Activated CD4-positive, alpha-beta T cell treated with anti-CD3 and anti-CD28 coated beads, Interleukin-2, amount 50 U/mL, for 1 hour (primary cell): ENCODE measurements at regions not wholly inside any gene's neighbourhood (a gene's known extent, or its start where the extent isn't known, plus 50 kb on each side); places are given as distances from the start of the nearest gene placed in this dataset.

Source experiments
- DNase-seq: peaks from one replicate; pipeline ENCODE4 v3.0.0-alpha.2; 2020

GRCh38 chr4:145231906-145232700 lies 51.7 kb upstream of the OTUD4 start:
- no peak for DNase-seq

- DNase-seq = no peak
Measured at GRCh38 chr4:145230726-145231125, 50.3 kb upstream of the OTUD4 start.
